ENCODE measurements at regions not wholly inside any gene's neighbourhood (a gene's known extent, or its start where the extent isn't known, plus 50 kb on each side); places are given as distances from the start of the nearest gene placed in this dataset.

DNA sequence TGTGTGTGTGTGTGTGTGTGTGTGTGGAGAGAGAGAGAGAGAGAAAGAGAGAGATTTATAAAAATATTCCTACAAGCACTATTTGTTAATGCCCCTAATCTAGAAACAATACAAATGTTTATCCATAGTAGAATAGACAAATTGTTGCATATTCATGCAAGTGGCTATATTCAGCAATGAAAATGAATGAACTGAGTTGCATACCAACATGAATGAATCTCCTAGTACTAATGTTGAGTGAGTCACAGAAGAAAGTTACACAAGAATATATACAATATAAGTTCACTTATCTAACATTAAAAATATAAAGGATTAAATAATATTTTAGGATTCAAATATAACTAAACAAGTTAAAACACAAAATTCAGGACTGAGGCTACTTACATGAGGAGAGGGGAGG is 456.8 kb upstream of the AMOT start:
- no peak for DNase-seq (ENCODE audit: low read depth)
- no peak overlapping the region for H3K4me3 ChIP-seq (ENCODE audit: low read depth, low read length)
- TF ChIP-seq, protein P1, sequence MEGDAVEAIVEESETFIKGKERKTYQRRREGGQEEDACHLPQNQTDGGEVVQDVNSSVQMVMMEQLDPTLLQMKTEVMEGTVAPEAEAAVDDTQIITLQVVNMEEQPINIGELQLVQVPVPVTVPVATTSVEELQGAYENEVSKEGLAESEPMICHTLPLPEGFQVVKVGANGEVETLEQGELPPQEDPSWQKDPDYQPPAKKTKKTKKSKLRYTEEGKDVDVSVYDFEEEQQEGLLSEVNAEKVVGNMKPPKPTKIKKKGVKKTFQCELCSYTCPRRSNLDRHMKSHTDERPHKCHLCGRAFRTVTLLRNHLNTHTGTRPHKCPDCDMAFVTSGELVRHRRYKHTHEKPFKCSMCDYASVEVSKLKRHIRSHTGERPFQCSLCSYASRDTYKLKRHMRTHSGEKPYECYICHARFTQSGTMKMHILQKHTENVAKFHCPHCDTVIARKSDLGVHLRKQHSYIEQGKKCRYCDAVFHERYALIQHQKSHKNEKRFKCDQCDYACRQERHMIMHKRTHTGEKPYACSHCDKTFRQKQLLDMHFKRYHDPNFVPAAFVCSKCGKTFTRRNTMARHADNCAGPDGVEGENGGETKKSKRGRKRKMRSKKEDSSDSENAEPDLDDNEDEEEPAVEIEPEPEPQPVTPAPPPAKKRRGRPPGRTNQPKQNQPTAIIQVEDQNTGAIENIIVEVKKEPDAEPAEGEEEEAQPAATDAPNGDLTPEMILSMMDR (conservative IDR thresholded peaks at IDR 0.05; ENCODE audit: low read depth, low read length) = no peak

DNA sequence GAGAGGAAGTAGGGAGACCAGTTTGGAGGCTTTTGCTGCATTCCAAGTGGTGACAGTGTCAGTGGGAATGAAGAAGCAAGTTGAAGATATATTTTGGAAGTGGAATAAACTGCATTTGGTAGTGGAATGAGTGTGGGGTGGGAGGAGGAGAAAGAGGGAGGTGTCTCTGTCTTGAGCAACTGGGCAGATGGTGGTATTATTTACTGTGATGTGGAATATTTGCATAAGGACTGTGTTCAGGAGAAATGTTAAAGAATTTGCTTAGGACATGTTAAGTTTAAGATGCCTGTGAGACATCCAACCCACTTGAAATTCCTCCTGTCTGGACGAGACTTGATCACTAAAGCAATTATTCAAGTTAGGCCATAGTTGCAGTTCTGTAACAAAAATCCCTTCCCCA is 448.9 kb upstream of the AMOT start:
- no peak for DNase-seq (ENCODE audit: low read depth)
- no peak overlapping the region for H3K4me3 ChIP-seq (ENCODE audit: low read depth, low read length)
- TF ChIP-seq, protein P1 (conservative IDR thresholded peaks at IDR 0.05; ENCODE audit: low read depth, low read length) = no peak

DNA sequence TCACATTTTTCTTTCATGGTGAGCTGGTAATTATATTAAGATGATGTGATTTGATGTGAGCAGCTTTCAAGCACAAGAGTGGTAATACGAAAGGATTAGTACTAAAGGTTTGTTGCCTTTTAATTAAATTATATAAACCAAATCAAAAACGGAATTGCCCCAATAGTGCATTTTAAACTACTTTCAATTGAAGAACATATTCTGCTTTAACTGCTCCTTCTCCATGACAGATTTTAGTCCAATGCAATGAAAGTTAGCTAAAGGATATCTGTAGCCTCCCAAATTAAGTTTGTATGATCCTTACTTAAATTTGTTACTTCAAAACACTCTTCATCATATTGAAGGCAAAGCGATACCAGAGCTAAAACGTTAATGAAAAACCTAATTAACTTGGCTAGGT is 447.1 kb upstream of the AMOT start:
- DNase-seq (ENCODE audit: low read depth) = no peak
- TF ChIP-seq, protein P1 (conservative IDR thresholded peaks at IDR 0.05; ENCODE audit: low read depth, low read length) = no peak

GRCh38 chrX:113275804-113276203 is 435.2 kb upstream of the AMOT start:
- DNase-seq (ENCODE audit: low read depth) = no peak
- TF ChIP-seq, protein P1 (conservative IDR thresholded peaks at IDR 0.05; ENCODE audit: low read depth, low read length) = no peak
- no peak overlapping the region for H3K4me3 ChIP-seq (ENCODE audit: low read depth, low read length)

More for the DNA sequence above, 447.1 kb upstream of the AMOT start:
- H3K4me3 ChIP-seq (ENCODE audit: low read depth, low read length) = no peak overlapping the region

DNA sequence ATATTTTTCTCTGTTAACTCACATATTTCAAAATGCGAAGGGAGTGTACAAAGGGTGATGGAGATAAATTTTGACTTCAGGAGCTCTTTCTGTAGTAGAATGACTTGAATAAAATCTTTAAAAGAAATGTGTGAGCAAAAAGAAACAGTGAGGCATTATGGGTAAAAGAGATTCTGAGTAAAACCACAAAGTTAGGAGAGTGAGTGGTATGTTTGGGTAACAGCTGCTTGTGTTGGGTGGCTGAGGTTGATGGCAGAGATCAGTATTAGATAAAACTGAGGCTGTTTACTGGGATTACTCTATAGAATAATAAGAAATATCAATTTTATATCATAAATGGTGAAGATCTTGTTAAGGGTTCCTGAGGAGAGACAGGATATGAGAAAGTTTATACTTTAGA is 434.2 kb upstream of the AMOT start:
- TF ChIP-seq, protein P1 (conservative IDR thresholded peaks at IDR 0.05; ENCODE audit: low read depth, low read length) = no peak
- no peak for DNase-seq (ENCODE audit: low read depth)
- H3K4me3 ChIP-seq (ENCODE audit: low read depth, low read length) = no peak overlapping the region

- TF ChIP-seq, protein P1 (conservative IDR thresholded peaks at IDR 0.05; ENCODE audit: low read depth, low read length) = no peak
- DNase-seq (ENCODE audit: low read depth) = no peak
- no peak overlapping the region for H3K4me3 ChIP-seq (ENCODE audit: low read depth, low read length)
Observed at GRCh38 chrX:113274345-113274744, 433.7 kb upstream of the AMOT start.

- TF ChIP-seq, protein P1 (conservative IDR thresholded peaks at IDR 0.05; ENCODE audit: low read depth, low read length) = no peak
- no peak for DNase-seq (ENCODE audit: low read depth)
- no peak overlapping the region for H3K4me3 ChIP-seq (ENCODE audit: low read depth, low read length)
Observed at GRCh38 chrX:113269203-113269602, 428.6 kb upstream of the AMOT start.
